Large intestine (tissue), 3 donors: ENCODE measurements at regions not wholly inside any gene's neighbourhood (a gene's known extent, or its start where the extent isn't known, plus 50 kb on each side); places are given as distances from the start of the nearest gene placed in this dataset.
A peak's percentile ranks its signal among the peaks of the same experiment; 100 is the strongest.

Experiments
- DNase-seq, 2 donors: peaks; one replicate each; pipeline versions ENCODE4 v3.0.0 to v3.0.0-alpha.2; 2013
- H3K27ac ChIP-seq: one replicate; pipeline ENCODE4 v1.5.1; 2013; ENCODE audit warnings: low read length
- H3K27me3 ChIP-seq: 2 replicates; pipeline ENCODE4 v1.6.1; 2013; ENCODE audit warnings: low read length; ENCODE audit not compliant: control insufficient read depth, insufficient read depth
- H3K36me3 ChIP-seq: 2 replicates; pipeline ENCODE4 v1.6.1; 2013; ENCODE audit warnings: low read length; ENCODE audit not compliant: control insufficient read depth, insufficient read depth
- H3K4me1 ChIP-seq: one replicate; pipeline ENCODE4 v1.6.1; 2013; ENCODE audit warnings: low read length; ENCODE audit not compliant: control insufficient read depth, insufficient read depth
- H3K4me3 ChIP-seq: one replicate; pipeline ENCODE4 v1.5.1; 2013; ENCODE audit warnings: low read length
- H3K9me3 ChIP-seq: one replicate; pipeline ENCODE4 v1.6.1; 2013; ENCODE audit warnings: mild to moderate bottlenecking, low read depth, low read length, moderate library complexity; ENCODE audit not compliant: control insufficient read depth
- WGBS: methylation state at CpG from one replicate; pipeline ENCODE4 v1.1.5; 2013; ENCODE audit warnings: low lambda C conversion rate; ENCODE audit not compliant: insufficient coverage; 5-methylcytosine and 5-hydroxymethylcytosine counted together

- WGBS: 0% methylated on average over 1 of the region's 15 CpGs
- Histone ChIP-seq H3K27ac (peak overlapping the region; percentile 76), H3K9me3 (no peaks in the 10 kb centered on the region), H3K4me1 (peaks cover 15% of the 10 kb centered on the region), H3K36me3 (no peaks in the 10 kb centered on the region), H3K27me3 (no peaks in the 10 kb centered on the region), H3K4me3 (no peak overlapping the region)
- DNase-seq: peak; percentile 68 to 87
These were observed 66.9 kb upstream of the FHIP2A start for GRCh38 chr10:114754445-114755320.

DNA sequence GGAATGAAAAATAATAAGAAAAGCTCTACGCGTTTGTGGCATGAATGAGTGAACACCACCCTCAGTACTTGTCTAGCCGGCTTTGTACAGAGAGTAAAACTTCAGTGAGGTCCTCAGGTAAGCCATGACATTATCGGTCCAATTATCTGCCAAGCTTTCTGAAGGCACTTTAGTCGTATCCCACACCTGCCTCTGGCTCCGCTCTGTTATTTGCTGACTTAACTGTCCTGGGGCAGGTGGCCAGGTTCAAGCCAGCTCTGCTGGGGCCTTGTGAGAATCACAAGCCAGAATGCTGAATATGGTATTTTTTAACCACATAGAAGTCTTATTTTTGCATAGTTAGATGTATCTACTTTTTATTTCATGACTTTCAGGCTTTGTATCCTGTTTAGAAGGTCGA lies 66.0 kb upstream of the FHIP2A start:
- DNase-seq: peak; percentile 21 to 41
- Histone ChIP-seq H3K36me3 (no peaks in the 10 kb centered on the region), H3K9me3 (no peaks in the 10 kb centered on the region), H3K27ac (peak overlapping the region; percentile 76), H3K27me3 (no peaks in the 10 kb centered on the region), H3K4me3 (no peak overlapping the region), H3K4me1 (peaks cover 12% of the 10 kb centered on the region)
- 75% methylated on average over 1 of the region's 7 CpGs for WGBS

DNA sequence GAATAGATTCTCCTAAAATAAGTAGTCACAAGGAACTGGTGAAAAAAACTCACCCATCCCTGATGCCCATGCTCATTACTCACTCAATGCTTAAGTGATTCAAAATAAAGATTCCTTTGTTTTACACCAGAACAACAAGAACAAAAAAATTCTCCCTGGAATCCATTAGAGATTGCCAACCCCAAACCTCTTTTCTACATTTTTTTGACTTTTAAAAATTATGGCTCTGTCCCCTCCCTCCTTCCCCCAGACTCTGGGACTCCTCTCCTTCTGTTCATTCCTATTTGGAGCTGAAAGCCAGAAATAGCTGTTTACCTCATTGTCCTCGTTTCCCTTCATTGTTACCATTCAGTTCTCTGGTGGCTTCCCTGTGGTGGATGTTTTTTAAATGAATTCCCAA lies 63.2 kb upstream of the FHIP2A start:
- H3K36me3 ChIP-seq: no peaks in the 10 kb centered on the region
- WGBS: 89% methylated on average over 1 of the region's 1 CpG
- H3K4me1 ChIP-seq: peaks cover 12% of the 10 kb centered on the region
- no peak overlapping the region for H3K27ac ChIP-seq
- DNase-seq: no peak
- no peaks in the 10 kb centered on the region for H3K9me3 ChIP-seq
- no peaks in the 10 kb centered on the region for H3K27me3 ChIP-seq
- H3K4me3 ChIP-seq: no peak overlapping the region

- Histone ChIP-seq H3K27ac (no peak overlapping the region), H3K4me1 (peaks cover 5% of the 10 kb centered on the region), H3K9me3 (no peaks in the 10 kb centered on the region), H3K27me3 (no peaks in the 10 kb centered on the region), H3K4me3 (no peak overlapping the region), H3K36me3 (no peaks in the 10 kb centered on the region)
- DNase-seq: no peak
- WGBS: 100% methylated on average over 4 of the region's 11 CpGs
These were observed 60.1 kb upstream of the FHIP2A start for GRCh38 chr10:114761205-114762193.

DNA sequence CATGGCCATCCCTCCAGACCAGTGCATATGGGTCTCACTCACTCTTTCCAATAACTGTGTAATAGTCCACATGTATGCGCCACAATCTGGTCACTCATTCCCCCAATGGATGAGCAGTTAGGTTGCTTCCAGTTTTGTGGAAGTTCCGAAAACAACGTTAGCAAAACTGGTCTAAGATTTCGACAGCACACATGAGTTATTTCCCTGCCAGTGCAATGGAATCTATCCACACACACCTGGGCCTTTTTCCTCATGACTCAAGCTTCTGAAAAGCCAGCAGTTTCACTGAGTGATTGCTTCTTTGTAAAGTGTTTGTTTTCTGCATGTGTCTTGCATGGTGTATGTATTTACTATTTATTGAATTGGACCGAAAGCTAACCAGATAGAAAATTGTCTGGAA lies 58.8 kb upstream of the FHIP2A start:
- WGBS: 100% methylated on average over 1 of the region's 5 CpGs
- H3K9me3 ChIP-seq: no peaks in the 10 kb centered on the region
- H3K4me1 ChIP-seq: peaks cover 10% of the 10 kb centered on the region
- H3K27ac ChIP-seq: no peak overlapping the region
- no peaks in the 10 kb centered on the region for H3K36me3 ChIP-seq
- H3K27me3 ChIP-seq: peaks cover 5% of the 10 kb centered on the region
- no peak for DNase-seq
- H3K4me3 ChIP-seq: no peak overlapping the region

DNA sequence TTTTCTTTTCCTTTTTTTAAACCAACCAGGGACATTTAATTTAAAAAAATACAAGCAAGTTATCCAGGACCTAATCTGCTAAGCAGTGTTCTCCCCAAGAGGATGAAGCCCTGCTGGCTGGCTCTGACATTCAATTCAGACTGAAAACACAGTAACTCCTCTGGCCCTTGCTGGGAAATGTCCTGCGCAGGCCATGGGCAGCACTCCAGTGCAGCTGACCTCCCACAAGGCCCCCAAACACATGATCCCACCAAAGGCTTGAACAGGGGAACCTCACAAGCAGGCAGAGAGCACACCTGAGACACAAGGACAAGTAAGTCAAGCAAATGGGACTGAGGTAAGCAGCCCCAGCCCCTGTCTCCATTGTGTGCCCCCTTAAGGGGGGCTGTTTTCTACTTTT lies 56.9 kb upstream of the FHIP2A start:
- Histone ChIP-seq H3K4me1 (peaks cover 10% of the 10 kb centered on the region), H3K27me3 (peaks cover 9% of the 10 kb centered on the region), H3K4me3 (no peak overlapping the region), H3K36me3 (no peaks in the 10 kb centered on the region), H3K9me3 (no peaks in the 10 kb centered on the region), H3K27ac (no peak overlapping the region)
- no peak for DNase-seq
- WGBS: no CpG with 5 or more reads among the region's 1 CpG

GRCh38 chr10:114766470-114766869 lies 55.1 kb upstream of the FHIP2A start:
- Histone ChIP-seq H3K4me1 (peaks cover 10% of the 10 kb centered on the region), H3K9me3 (no peaks in the 10 kb centered on the region), H3K27me3 (peaks cover 9% of the 10 kb centered on the region), H3K4me3 (peak overlapping the region; percentile 62), H3K27ac (peak overlapping the region; percentile 54), H3K36me3 (no peaks in the 10 kb centered on the region)
- 0% methylated on average over 1 of the region's 6 CpGs for WGBS
- DNase-seq: peak; percentile 88 to 96

DNA sequence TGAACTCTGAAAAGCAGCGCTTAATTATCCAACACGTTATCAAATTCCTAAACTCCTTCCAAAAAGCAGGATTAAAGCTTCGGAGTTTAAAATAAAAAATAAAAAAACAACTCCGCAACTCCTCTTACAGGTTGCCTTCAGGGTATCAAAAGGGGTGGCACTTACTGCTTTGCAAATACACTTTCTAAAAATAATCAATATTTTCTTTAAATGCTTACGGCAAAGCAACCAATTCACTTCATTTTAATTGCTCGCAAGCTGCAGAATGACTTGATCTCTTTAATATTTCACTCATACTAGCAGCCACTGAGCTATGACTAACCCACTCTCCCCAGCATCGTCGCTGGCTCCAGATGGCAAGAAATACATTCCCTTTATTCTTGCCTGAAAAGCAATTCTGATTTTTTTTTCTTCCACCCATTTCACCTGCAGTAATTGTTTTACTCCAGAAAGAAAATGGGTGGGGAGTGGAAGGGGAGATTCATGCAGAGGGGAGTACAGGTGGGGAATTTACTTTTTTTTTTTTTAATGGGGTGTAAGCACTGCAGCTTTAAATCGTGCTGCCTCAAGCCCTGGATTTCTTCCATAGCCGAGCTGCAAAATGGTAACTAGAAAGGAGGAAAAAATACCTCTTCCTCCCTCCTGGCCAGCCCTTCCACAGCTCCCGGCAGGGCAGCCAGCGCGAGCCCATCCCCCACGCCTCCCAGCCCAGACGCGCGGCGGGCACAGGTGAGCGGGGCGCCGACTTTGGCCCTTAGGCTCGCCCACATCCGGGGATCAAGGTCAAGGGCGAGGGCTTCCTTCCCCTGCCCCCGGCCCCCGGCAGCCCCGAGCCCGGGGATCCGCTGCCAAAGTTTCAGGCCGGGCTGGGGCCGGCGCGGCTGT lies 54.2 kb upstream of the FHIP2A start:
- Histone ChIP-seq H3K27ac (peak overlapping the region; percentile 54), H3K36me3 (no peaks in the 10 kb centered on the region), H3K27me3 (peaks cover 9% of the 10 kb centered on the region), H3K4me3 (peak overlapping the region; percentile 62), H3K4me1 (peaks cover 10% of the 10 kb centered on the region), H3K9me3 (no peaks in the 10 kb centered on the region)
- DNase-seq: peak in 1 of 2 donors; percentile 46
- 54% methylated on average over 2 of the region's 33 CpGs for WGBS

- Histone ChIP-seq H3K4me3 (peak overlapping the region; percentile 62), H3K36me3 (no peaks in the 10 kb centered on the region), H3K4me1 (peaks cover 10% of the 10 kb centered on the region), H3K27me3 (peaks cover 9% of the 10 kb centered on the region), H3K9me3 (no peaks in the 10 kb centered on the region), H3K27ac (peak overlapping the region; percentile 54)
- DNase-seq: peak in 1 of 2 donors; percentile 55
- WGBS: no CpG with 5 or more reads among the region's 85 CpGs
These were observed 53.4 kb upstream of the FHIP2A start for GRCh38 chr10:114767986-114768821.
